ENCODE measurements at regions not wholly inside any gene's neighbourhood (a gene's known extent, or its start where the extent isn't known, plus 50 kb on each side); places are given as distances from the start of the nearest gene placed in this dataset.

GRCh38 chr3:181555681-181556080, 156.0 kb upstream of the SOX2 start:
- DNase-seq: no peak
- no peak overlapping the region for H3K27ac ChIP-seq
- no peak overlapping the region for H3K4me3 ChIP-seq (ENCODE audit: low read depth, low read length)
- peaks cover 12% of the 10 kb centered on the region for H3K27me3 ChIP-seq (ENCODE audit: insufficient read depth, low read depth, severe bottlenecking)
- H3K9me3 ChIP-seq (ENCODE audit: severe bottlenecking): no peaks in the 10 kb centered on the region
- TF ChIP-seq CTCF (IDR thresholded peaks at IDR 0.05; ENCODE audit: low read depth, low read length): no peak
- H3K36me3 ChIP-seq: no peaks in the 10 kb centered on the region

GRCh38 chr3:181554233-181554765, 157.4 kb upstream of the SOX2 start:
- Histone ChIP-seq H3K27me3 (ENCODE audit: insufficient read depth, low read depth, severe bottlenecking) (peaks cover 12% of the 10 kb centered on the region), H3K27ac (no peak overlapping the region), H3K9me3 (ENCODE audit: severe bottlenecking) (no peaks in the 10 kb centered on the region), H3K36me3 (no peaks in the 10 kb centered on the region), H3K4me3 (ENCODE audit: low read depth, low read length) (no peak overlapping the region)
- no peak for DNase-seq
- TF ChIP-seq CTCF (IDR thresholded peaks at IDR 0.05; ENCODE audit: low read depth, low read length): no peak

GRCh38 chr3:181549266-181549665, 162.5 kb upstream of the SOX2 start:
- no peak for TF ChIP-seq CTCF (IDR thresholded peaks at IDR 0.05; ENCODE audit: low read depth, low read length)
- H3K27ac ChIP-seq: no peak overlapping the region
- no peaks in the 10 kb centered on the region for H3K36me3 ChIP-seq
- no peak for DNase-seq
- peaks cover 4% of the 10 kb centered on the region for H3K27me3 ChIP-seq (ENCODE audit: insufficient read depth, low read depth, severe bottlenecking)
- no peaks in the 10 kb centered on the region for H3K9me3 ChIP-seq (ENCODE audit: severe bottlenecking)
- no peak overlapping the region for H3K4me3 ChIP-seq (ENCODE audit: low read depth, low read length)

- TF ChIP-seq CTCF (IDR thresholded peaks at IDR 0.05; ENCODE audit: low read depth, low read length): no peak
- no peak for DNase-seq
- no peaks in the 10 kb centered on the region for H3K36me3 ChIP-seq
- H3K4me3 ChIP-seq (ENCODE audit: low read depth, low read length): no peak overlapping the region
- H3K9me3 ChIP-seq (ENCODE audit: severe bottlenecking): no peaks in the 10 kb centered on the region
- peaks cover 5% of the 10 kb centered on the region for H3K27me3 ChIP-seq (ENCODE audit: insufficient read depth, low read depth, severe bottlenecking)
- no peak overlapping the region for H3K27ac ChIP-seq
Measured at GRCh38 chr3:181541414-181541813, 170.3 kb upstream of the SOX2 start.

GRCh38 chr3:181534781-181535221, 176.9 kb upstream of the SOX2 start:
- no peak for DNase-seq

More at GRCh38 chr3:181534781-181535221, 176.9 kb upstream of the SOX2 start:
- H3K9me3 ChIP-seq (ENCODE audit: severe bottlenecking): no peaks in the 10 kb centered on the region
- no peaks in the 10 kb centered on the region for H3K36me3 ChIP-seq
- peaks cover 12% of the 10 kb centered on the region for H3K27me3 ChIP-seq (ENCODE audit: insufficient read depth, low read depth, severe bottlenecking)
- no peak for TF ChIP-seq CTCF (IDR thresholded peaks at IDR 0.05; ENCODE audit: low read depth, low read length)
- no peak overlapping the region for H3K4me3 ChIP-seq (ENCODE audit: low read depth, low read length)
- no peak overlapping the region for H3K27ac ChIP-seq
